ENCODE measurements at regions not wholly inside any gene's neighbourhood (a gene's known extent, or its start where the extent isn't known, plus 50 kb on each side); places are given as distances from the start of the nearest gene placed in this dataset.
"Not testable (repeated sequence)": the region's sequence is repeated elsewhere in the genome, so short reads cannot be mapped to it uniquely, and the experiment has no call there.

GRCh38 chrX:80508083-80508482 lies 87.8 kb downstream of the TENT5D start:
- DNase-seq (ENCODE audit: low spot score), result not testable (repeated sequence)

GRCh38 chrX:80511969-80512760 lies 91.9 kb downstream of the TENT5D start:
- DNase-seq (ENCODE audit: low spot score), result no peak

GRCh38 chrX:80512924-80513323 lies 92.7 kb downstream of the TENT5D start:
- DNase-seq (ENCODE audit: low spot score), result no peak

GRCh38 chrX:80513625-80514024 lies 93.4 kb downstream of the TENT5D start:
- DNase-seq (ENCODE audit: low spot score), result no peak

GRCh38 chrX:80537096-80537495 lies 116.8 kb downstream of the TENT5D start:
- no peak for DNase-seq (ENCODE audit: low spot score)

- DNase-seq (ENCODE audit: low spot score), result no peak
Observed at GRCh38 chrX:80550722-80551121, 130.5 kb downstream of the TENT5D start.

GRCh38 chrX:80556148-80556547 lies 135.9 kb downstream of the TENT5D start:
- DNase-seq (ENCODE audit: low spot score), result no peak

GRCh38 chrX:80572636-80573035 lies 152.4 kb downstream of the TENT5D start:
- no peak for DNase-seq (ENCODE audit: low spot score)

- no peak for DNase-seq (ENCODE audit: low spot score)
Observed at GRCh38 chrX:80573275-80573674, 153.0 kb downstream of the TENT5D start.

GRCh38 chrX:80574486-80575086 lies 154.3 kb downstream of the TENT5D start:
- not testable (repeated sequence) for DNase-seq (ENCODE audit: low spot score)

- no peak for DNase-seq (ENCODE audit: low spot score)
Observed at GRCh38 chrX:80576267-80576666, 156.0 kb downstream of the TENT5D start.

GRCh38 chrX:80576806-80577533 lies 156.7 kb downstream of the TENT5D start:
- DNase-seq (ENCODE audit: low spot score), result no peak

GRCh38 chrX:80578517-80579105 lies 158.4 kb downstream of the TENT5D start:
- DNase-seq (ENCODE audit: low spot score), result peak; percentile 5

GRCh38 chrX:80590992-80591391 lies 170.7 kb downstream of the TENT5D start:
- not testable (repeated sequence) for DNase-seq (ENCODE audit: low spot score)

- no peak for DNase-seq (ENCODE audit: low spot score)
Observed at GRCh38 chrX:80602036-80602860, 182.0 kb downstream of the TENT5D start.
